GM19238 (cell line): ENCODE measurements at regions not wholly inside any gene's neighbourhood (a gene's known extent, or its start where the extent isn't known, plus 50 kb on each side); places are given as distances from the start of the nearest gene placed in this dataset.

Experiments
- DNase-seq: peaks from one replicate; pipeline ENCODE4 v3.0.0; 2011; ENCODE audit warnings: low spot score; ENCODE audit not compliant: insufficient read length

GRCh38 chr1:87674791-87675190 lies 346.1 kb downstream of the LMO4 start:
- no peak for DNase-seq

- no peak for DNase-seq
These were observed 349.6 kb downstream of the LMO4 start for GRCh38 chr1:87678266-87678665.

- no peak for DNase-seq
These were observed 353.9 kb downstream of the LMO4 start for GRCh38 chr1:87682565-87682964.

GRCh38 chr1:87683196-87683956 lies 354.7 kb downstream of the LMO4 start:
- no peak for DNase-seq

- no peak for DNase-seq
These were observed 355.5 kb downstream of the LMO4 start for GRCh38 chr1:87684194-87684593.

DNA sequence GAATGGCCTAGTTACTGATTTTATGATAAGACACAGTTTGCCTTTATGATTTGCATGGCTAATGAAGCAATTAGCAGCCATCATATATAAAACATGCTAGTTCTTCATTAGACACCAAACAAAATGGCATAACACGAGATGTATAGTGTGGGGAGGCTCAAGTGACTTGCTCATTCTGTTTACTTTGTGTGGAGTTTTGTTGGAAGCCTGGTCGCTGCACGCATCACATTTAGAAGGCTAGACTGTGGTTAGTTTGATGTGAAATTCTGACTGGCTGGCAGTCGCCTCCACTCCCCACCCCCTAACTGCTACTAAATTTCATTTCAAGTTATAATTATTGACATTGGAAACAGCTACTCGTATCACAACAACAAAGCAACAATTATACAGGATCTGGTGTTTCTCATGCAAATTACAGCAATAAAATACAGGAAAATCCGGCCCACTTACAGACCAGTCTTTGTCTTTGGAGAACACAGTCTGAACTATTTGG lies 356.1 kb downstream of the LMO4 start:
- no peak for DNase-seq

DNA sequence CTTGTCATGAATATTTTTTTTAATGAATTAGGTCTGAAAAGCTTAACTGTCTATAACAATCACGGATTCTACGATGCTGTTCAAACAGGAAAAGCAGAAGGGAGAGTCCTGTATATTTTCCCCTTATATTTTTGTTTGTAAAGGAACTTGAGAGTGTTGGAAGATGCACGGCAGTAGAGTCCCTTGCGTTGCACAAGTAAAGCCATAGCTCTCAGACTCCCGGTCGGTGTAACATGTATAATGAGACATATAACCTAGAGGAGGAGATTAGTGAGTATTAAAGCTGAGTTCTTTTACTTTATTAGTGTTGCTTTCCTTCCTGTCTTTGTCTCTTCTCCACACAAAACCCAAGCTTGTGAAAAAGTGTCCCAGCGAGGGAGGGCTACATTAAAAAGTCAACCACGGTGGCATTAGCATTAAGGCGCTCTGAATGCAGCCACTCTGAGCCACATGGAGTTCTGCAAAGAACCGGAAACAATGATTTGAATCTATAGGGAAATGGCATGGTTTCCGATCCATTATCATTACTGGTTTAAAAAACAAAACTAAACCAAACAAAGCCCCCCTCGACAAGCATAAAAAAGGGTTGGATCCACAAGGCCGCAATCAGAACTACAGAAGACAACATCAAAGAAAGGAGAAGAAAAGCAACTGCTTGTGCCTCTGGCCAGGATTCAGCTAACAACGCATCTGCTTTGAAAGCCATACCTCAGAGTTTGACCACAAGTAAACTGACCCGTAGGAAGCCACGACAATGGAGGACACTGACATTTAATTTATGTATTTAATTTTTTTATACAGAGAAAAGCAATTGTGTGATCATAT lies 356.8 kb downstream of the LMO4 start:
- DNase-seq: no peak

- no peak for DNase-seq
These were observed 357.4 kb downstream of the LMO4 start for GRCh38 chr1:87686136-87686495.

- no peak for DNase-seq
These were observed 358.0 kb downstream of the LMO4 start for GRCh38 chr1:87686671-87687070.

DNA sequence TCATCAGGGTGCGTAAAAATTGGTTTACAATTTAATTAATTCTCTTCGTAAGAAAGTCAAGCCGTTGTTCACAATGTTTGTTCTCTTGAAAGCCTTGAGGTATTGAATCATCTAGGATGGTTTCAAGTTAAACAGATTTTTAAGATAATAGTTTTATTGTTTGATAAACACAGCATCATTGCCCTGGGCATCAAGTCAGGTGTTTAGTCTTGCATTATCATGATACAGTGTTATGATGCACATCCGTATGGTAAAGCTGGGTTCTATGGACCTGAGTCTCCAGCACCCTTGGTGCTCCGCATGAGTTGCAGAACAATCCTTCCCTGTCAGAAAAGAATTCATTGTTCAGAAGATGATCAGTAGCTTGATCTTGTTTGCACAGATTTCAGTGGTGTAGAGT lies 359.5 kb downstream of the LMO4 start:
- no peak for DNase-seq

DNA sequence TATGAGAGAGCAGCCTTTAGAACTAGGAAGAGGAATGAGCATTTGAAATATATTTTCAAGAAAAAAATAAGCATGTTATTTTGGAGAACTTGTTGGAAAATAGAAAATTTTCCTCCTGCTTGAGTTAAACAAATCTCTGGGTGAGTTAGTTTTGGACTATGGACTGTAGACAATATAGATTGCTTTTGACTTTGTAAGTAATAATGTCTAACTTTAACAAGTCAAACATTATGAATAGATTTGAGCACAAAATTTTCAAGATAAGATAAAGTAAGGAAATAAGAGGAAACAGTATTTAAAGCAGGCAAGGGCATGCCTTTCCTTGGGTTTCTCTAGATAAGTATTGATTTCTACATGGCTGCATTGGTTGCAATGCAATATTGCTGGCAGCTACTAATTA lies 360.8 kb downstream of the LMO4 start:
- DNase-seq: no peak

DNA sequence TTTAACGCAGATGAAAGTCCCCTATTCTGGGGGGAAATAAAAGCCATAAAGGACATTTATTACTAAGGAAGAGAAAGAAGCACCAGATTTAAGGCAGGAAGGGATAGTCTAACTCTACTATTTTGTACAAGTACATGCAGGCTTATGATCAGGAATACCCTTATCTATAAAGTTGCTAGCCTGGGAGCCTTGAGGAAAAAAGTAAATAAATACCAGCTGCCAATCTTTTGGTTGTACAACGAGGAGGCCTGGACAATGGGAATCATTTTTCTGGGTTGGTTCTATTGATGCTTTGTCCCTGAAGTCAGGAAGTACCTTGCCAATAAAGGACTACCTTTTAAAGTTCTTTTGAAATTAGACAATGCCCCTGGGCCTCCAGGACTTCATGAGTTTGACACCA lies 367.8 kb downstream of the LMO4 start:
- DNase-seq: no peak

DNA sequence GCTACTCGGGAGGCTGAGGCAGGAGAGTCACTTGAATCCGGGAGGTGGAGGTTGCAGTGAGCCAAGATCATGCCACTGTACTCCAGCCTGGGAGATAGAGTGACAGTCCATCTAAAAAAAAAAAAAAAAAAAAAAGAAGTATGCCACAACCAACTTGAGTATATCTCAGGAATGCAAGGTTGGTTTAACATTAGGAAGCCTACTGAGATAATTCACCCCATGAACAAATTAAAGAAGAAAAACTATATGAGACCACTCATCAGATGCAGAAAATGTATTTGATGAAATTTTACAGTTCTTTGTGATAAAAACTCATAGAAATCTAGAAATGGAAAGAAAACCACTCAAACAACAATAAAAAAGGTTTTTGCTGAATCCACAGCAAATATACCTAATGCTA lies 373.8 kb downstream of the LMO4 start:
- DNase-seq: no peak

DNA sequence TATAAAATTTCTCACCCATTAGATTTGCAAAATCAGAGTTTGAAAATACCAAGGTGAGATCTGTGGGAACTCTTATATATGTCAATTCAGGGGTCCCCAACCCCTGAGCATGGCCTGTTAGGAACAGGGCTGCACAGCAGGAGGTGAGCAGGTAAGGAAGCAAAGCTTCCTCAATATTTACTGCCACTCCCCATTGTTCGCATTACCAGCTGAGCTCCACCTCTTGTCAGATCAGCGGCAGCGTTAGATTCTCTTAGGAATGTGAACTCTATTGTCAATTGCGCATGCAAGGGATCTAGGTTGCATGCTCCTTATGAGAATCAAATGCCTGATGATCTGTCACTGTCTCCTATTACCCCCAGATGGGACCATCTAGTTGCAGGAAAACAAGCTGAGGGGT lies 376.6 kb downstream of the LMO4 start:
- DNase-seq: no peak

DNA sequence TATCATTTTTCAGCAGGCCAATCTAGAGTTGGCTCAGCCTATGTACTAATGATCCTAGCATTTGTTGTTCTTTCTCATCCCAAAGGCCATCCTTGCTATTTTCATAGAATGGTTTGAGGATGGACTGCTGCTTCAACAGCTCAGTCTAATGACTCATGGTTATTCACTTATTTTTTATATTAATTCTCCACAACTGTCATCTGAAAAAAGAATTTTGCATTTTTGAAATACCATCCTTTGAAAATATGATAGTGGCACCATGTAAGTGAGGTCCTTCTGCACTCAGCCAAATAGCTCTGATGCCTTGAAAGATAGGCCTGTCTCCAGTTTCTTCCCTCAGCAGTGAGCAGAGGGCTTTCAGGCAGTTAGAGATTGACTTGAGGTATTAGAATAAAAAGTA lies 377.5 kb downstream of the LMO4 start:
- no peak for DNase-seq

DNA sequence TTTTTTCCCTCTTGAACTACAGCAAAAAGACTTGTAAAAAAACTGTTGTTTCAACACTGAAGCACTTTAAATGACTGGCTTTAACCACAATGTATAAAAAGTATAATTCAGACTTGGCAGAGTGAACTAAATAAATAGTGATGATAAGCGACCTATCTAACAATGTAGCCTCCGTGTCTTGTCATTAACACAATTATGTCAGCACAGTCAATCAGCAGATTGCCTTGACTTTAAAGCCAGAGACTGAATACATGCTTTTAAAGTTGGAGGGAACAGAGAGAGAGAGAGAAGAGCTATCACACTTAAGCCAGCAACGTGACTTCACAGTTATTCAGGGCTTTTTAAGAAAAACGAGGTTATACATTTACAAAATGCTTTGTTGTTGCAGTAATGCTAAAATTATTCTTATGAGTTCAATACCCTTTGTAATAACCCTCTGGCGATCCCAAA lies 378.1 kb downstream of the LMO4 start:
- DNase-seq: no peak

DNA sequence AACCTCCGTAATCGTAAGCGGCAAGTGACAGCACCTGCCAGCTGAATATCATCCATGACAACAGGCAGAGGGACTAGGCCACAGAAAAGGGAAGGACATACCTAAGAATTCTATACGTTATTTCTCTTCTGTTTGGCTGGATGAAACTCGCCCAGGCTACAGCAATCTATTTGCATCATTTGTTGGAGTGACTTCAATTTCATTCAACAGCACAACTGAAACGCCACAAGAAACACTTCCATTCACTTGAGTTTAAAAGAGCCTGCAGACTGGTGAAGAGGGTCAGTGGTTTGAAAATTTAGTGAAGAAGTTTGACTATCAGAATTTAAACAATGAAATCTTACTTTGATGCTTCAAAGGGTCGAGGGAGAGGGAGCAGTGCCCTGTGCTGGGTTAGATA lies 378.7 kb downstream of the LMO4 start:
- no peak for DNase-seq

GRCh38 chr1:87712261-87713010 lies 383.8 kb downstream of the LMO4 start:
- no peak for DNase-seq

GRCh38 chr1:87714278-87714677 lies 385.6 kb downstream of the LMO4 start:
- DNase-seq: no peak

- no peak for DNase-seq
These were observed 386.4 kb downstream of the LMO4 start for GRCh38 chr1:87715052-87715451.

DNA sequence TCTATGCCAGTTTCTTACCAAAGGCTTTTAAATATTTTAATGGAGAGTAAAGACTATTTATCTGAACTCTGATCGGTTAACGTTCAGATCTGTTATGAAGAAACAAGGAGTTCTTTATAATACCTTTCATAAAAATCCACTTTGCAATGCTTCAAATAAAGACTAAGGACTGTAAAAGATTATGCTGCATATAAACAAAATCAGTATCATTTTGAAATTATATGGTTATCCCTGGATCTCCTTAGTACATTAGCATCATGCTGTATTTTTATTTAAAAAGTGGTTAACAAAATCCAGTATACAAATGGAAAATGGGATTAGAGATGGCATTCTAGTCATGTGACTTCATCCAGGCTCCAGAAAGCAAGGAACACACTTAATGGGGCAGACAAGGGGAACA lies 386.8 kb downstream of the LMO4 start:
- no peak for DNase-seq

- no peak for DNase-seq
These were observed 388.5 kb downstream of the LMO4 start for GRCh38 chr1:87717157-87717670.
